Neural progenitor cell (in vitro differentiated cells): ENCODE measurements at regions not wholly inside any gene's neighbourhood (a gene's known extent, or its start where the extent isn't known, plus 50 kb on each side); places are given as distances from the start of the nearest gene placed in this dataset.

Experiments used
- DNase-seq: peaks from one replicate; pipeline ENCODE4 v3.0.0-alpha.2; 2016; ENCODE audit warnings: low spot score
- H2AFZ ChIP-seq: fragments of 200-600 bp; sonication (generic); replicated peaks from 2 replicates; pipeline ENCODE4 v1.6.1; 2016; ENCODE audit warnings: antibody characterized with exemption
- H3F3A ChIP-seq: fragments of 200-600 bp; sonication (generic); 2 replicates; pipeline ENCODE4 v1.6.1; 2016; ENCODE audit warnings: antibody characterized with exemption, low read depth
- H3K27ac ChIP-seq: fragments of 200-600 bp; sonication (generic); 2 replicates; pipeline ENCODE4 v1.5.1; 2016; ENCODE audit warnings: mild to moderate bottlenecking
- H3K27me3 ChIP-seq: fragments of 200-600 bp; sonication (generic); 2 replicates; pipeline ENCODE4 v1.6.1; 2016; ENCODE audit warnings: mild to moderate bottlenecking, moderate library complexity
- H3K36me3 ChIP-seq: fragments of 200-600 bp; sonication (generic); 2 replicates; pipeline ENCODE4 v1.5.1; 2016
- H3K4me1 ChIP-seq: fragments of 200-600 bp; sonication (generic); 2 replicates; pipeline ENCODE4 v1.6.1; 2016; ENCODE audit warnings: mixed run types
- H3K4me2 ChIP-seq: fragments of 200-600 bp; sonication (generic); 2 replicates; pipeline ENCODE4 v1.6.1; 2016
- H3K4me3 ChIP-seq: fragments of 200-600 bp; sonication (generic); 2 replicates; pipeline ENCODE4 v1.5.1; 2016
- H3K79me2 ChIP-seq: fragments of 200-600 bp; sonication (generic); 2 replicates; pipeline ENCODE4 v1.6.1; 2016; ENCODE audit warnings: low read depth
- H3K9ac ChIP-seq: fragments of 200-600 bp; sonication (generic); 2 replicates; pipeline ENCODE4 v1.6.1; 2016
- H3K9me3 ChIP-seq: fragments of 200-600 bp; sonication (generic); 2 replicates; pipeline ENCODE4 v1.5.1; 2016; ENCODE audit warnings: low read depth
- H4K20me1 ChIP-seq: fragments of 200-600 bp; sonication (generic); 2 replicates; pipeline ENCODE4 v1.6.1; 2016; ENCODE audit warnings: low read depth
- H3K27ac Mint-ChIP-seq: 3 replicates; pipeline ENCODE4 v1.8.0; 2021; ENCODE audit warnings: mixed read lengths
- H3K27me3 Mint-ChIP-seq: 2 replicates; pipeline ENCODE4 v1.8.0; 2022; ENCODE audit warnings: low read depth, mild to moderate bottlenecking, inconsistent platforms, moderate library complexity, mixed read lengths; ENCODE audit not compliant: insufficient read depth
- H3K36me3 Mint-ChIP-seq: 3 replicates; pipeline ENCODE4 v1.8.0; 2021; ENCODE audit warnings: mixed read lengths
- H3K4me1 Mint-ChIP-seq: 3 replicates; pipeline ENCODE4 v1.8.0; 2021; ENCODE audit warnings: mixed read lengths
- H3K4me3 Mint-ChIP-seq: 3 replicates; pipeline ENCODE4 v1.8.0; 2021; ENCODE audit warnings: mild to moderate bottlenecking, moderate library complexity, mixed read lengths
- H3K9me3 Mint-ChIP-seq: 3 replicates; pipeline ENCODE4 v1.8.0; 2020; ENCODE audit warnings: mixed read lengths
- EZH2 ChIP-seq: fragments of 200-600 bp; sonication (generic); IDR thresholded peaks from 2 replicates; pipeline ENCODE4 v1.6.1; 2017; ENCODE audit warnings: antibody characterized with exemption, mild to moderate bottlenecking, moderate library complexity
- EZH2phosphoT487 ChIP-seq: fragments of 200-600 bp; sonication (generic); IDR thresholded peaks from 2 replicates; pipeline ENCODE4 v1.6.1; 2017; ENCODE audit warnings: antibody characterized with exemption
- TF ChIP-seq, protein P1 (sequence below): fragments of 200-600 bp; sonication (generic); IDR thresholded peaks from 2 replicates; pipeline ENCODE4 v1.5.1; 2017; ENCODE audit warnings: antibody characterized with exemption, mild to moderate bottlenecking

- Histone ChIP-seq H3K4me1 (no peaks in the 10 kb centered on the region), H4K20me1 (no peaks in the 10 kb centered on the region), H3K4me3 (no peak overlapping the region), H2AFZ (no peak overlapping the region), H3K36me3 (no peaks in the 10 kb centered on the region), H3K27ac (no peak overlapping the region), H3F3A (no peaks in the 10 kb centered on the region), H3K4me2 (no peak overlapping the region), H3K9ac (no peak overlapping the region), H3K79me2 (no peaks in the 10 kb centered on the region), H3K27me3 (no peaks in the 10 kb centered on the region), H3K9me3 (no peaks in the 10 kb centered on the region)
- H3K27me3 Mint-ChIP-seq, result no peaks in the 10 kb centered on the region
- H3K9me3 Mint-ChIP-seq, result peaks cover 5% of the 10 kb centered on the region
- no peaks in the 10 kb centered on the region for H3K36me3 Mint-ChIP-seq
- no peak for TF ChIP-seq EZH2
- TF ChIP-seq, protein P1, sequence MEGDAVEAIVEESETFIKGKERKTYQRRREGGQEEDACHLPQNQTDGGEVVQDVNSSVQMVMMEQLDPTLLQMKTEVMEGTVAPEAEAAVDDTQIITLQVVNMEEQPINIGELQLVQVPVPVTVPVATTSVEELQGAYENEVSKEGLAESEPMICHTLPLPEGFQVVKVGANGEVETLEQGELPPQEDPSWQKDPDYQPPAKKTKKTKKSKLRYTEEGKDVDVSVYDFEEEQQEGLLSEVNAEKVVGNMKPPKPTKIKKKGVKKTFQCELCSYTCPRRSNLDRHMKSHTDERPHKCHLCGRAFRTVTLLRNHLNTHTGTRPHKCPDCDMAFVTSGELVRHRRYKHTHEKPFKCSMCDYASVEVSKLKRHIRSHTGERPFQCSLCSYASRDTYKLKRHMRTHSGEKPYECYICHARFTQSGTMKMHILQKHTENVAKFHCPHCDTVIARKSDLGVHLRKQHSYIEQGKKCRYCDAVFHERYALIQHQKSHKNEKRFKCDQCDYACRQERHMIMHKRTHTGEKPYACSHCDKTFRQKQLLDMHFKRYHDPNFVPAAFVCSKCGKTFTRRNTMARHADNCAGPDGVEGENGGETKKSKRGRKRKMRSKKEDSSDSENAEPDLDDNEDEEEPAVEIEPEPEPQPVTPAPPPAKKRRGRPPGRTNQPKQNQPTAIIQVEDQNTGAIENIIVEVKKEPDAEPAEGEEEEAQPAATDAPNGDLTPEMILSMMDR, result no peak
- no peak for TF ChIP-seq EZH2phosphoT487
- no peak for DNase-seq
- no peak overlapping the region for H3K4me3 Mint-ChIP-seq
- H3K27ac Mint-ChIP-seq, result no peak overlapping the region
- H3K4me1 Mint-ChIP-seq, result peaks cover 15% of the 10 kb centered on the region
Observed at GRCh38 chr20:55271371-55271770, 733.9 kb downstream of the CBLN4 start.

DNA sequence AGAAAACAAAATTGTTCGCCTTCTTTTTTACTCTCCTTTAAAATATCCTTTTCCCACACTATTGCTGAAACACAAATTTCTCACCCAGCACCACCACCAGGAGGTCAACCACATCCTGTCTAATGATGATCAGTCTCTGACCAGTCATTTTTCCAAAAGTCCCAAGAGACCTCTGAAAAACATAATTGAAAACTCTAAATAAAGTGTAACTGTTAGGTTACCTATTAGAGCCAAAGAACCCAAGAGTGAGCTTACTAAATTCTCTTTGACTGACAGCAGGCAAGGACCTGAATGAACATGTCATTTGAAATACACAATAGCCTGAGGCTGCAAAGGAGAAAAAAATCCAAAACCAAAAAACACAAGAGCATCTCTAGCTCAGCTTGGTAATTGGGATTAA, 735.4 kb downstream of the CBLN4 start:
- H3K36me3 ChIP-seq, result no peaks in the 10 kb centered on the region
- no peaks in the 10 kb centered on the region for H3K27me3 Mint-ChIP-seq
- TF ChIP-seq EZH2phosphoT487, result no peak
- TF ChIP-seq, protein P1, result no peak
- H3K27ac Mint-ChIP-seq, result no peak overlapping the region
- H3K9me3 Mint-ChIP-seq, result peaks cover under 1% of the 10 kb centered on the region
- no peaks in the 10 kb centered on the region for H3K79me2 ChIP-seq
- DNase-seq, result no peak
- peaks cover 16% of the 10 kb centered on the region for H3K4me1 Mint-ChIP-seq
- H3K9me3 ChIP-seq, result no peaks in the 10 kb centered on the region
- no peak overlapping the region for H3K9ac ChIP-seq
- H3K4me3 Mint-ChIP-seq, result no peak overlapping the region
- no peaks in the 10 kb centered on the region for H3K27me3 ChIP-seq
- no peaks in the 10 kb centered on the region for H3F3A ChIP-seq
- no peaks in the 10 kb centered on the region for H3K4me1 ChIP-seq
- H3K27ac ChIP-seq, result no peak overlapping the region
- no peak overlapping the region for H3K4me2 ChIP-seq
- no peaks in the 10 kb centered on the region for H3K36me3 Mint-ChIP-seq
- no peak overlapping the region for H3K4me3 ChIP-seq
- no peak overlapping the region for H2AFZ ChIP-seq
- H4K20me1 ChIP-seq, result no peaks in the 10 kb centered on the region

GRCh38 chr20:55266361-55266760, 739.0 kb downstream of the CBLN4 start:
- H3K27me3 Mint-ChIP-seq, result no peaks in the 10 kb centered on the region
- no peak overlapping the region for H3K9ac ChIP-seq
- H3F3A ChIP-seq, result no peaks in the 10 kb centered on the region
- H3K4me3 ChIP-seq, result no peak overlapping the region
- peaks cover 16% of the 10 kb centered on the region for H3K4me1 Mint-ChIP-seq
- no peak overlapping the region for H2AFZ ChIP-seq
- no peaks in the 10 kb centered on the region for H3K36me3 ChIP-seq
- H3K79me2 ChIP-seq, result no peaks in the 10 kb centered on the region
- no peaks in the 10 kb centered on the region for H3K9me3 Mint-ChIP-seq
- no peaks in the 10 kb centered on the region for H3K36me3 Mint-ChIP-seq
- no peak overlapping the region for H3K4me2 ChIP-seq
- no peak for DNase-seq
- H3K27me3 ChIP-seq, result no peaks in the 10 kb centered on the region
- no peaks in the 10 kb centered on the region for H3K4me1 ChIP-seq
- H4K20me1 ChIP-seq, result no peaks in the 10 kb centered on the region
- no peak overlapping the region for H3K27ac ChIP-seq
- TF ChIP-seq EZH2phosphoT487 (no peak), EZH2 (no peak)
- TF ChIP-seq, protein P1, result no peak
- H3K4me3 Mint-ChIP-seq, result no peak overlapping the region
- no peak overlapping the region for H3K27ac Mint-ChIP-seq
- no peaks in the 10 kb centered on the region for H3K9me3 ChIP-seq
